ENCODE measurements at regions not wholly inside any gene's neighbourhood (a gene's known extent, or its start where the extent isn't known, plus 50 kb on each side); places are given as distances from the start of the nearest gene placed in this dataset.

- TF ChIP-seq CTCF (IDR thresholded peaks at IDR 0.05) (no peak), POLR2A (IDR thresholded peaks at IDR 0.05) (no peak)
Observed at GRCh38 chr2:188833331-188833730, 140.8 kb upstream of the COL3A1 start.

Measured in testis (tissue), 2 donors.